Lung (tissue), 11 donors: ENCODE measurements at regions not wholly inside any gene's neighbourhood (a gene's known extent, or its start where the extent isn't known, plus 50 kb on each side); places are given as distances from the start of the nearest gene placed in this dataset.

Experiments
- ATAC-seq: fragments of 200-7000 bp; cut with Tn5 transposase; one replicate; pipeline ENCODE4 v1.9.1; 2020; ENCODE audit warnings: moderate number of reproducible peaks; ENCODE audit not compliant: insufficient read depth, low FRiP score
- DNase-seq, 3 donors: peaks; one replicate each; pipeline ENCODE4 v3.0.0-alpha.2; 2013 to 2017
- H3K27ac ChIP-seq, 2 donors: one replicate each; pipeline ENCODE4 v1.5.1; 2013; ENCODE audit warnings: mild to moderate bottlenecking in 2 of 2, moderate library complexity in 2 of 2, control low read depth in 1 of 2, inconsistent platforms in 1 of 2, low read depth in 1 of 2, low read length in 1 of 2
- H3K27me3 ChIP-seq, 3 donors: one replicate each; pipeline ENCODE4 v1.5.1; 2013; ENCODE audit warnings: low read length in 2 of 3; ENCODE audit not compliant: control insufficient read depth in 3 of 3, insufficient read depth in 3 of 3
- H3K36me3 ChIP-seq, 4 donors: one replicate each; pipeline ENCODE4 v1.5.1; 2013; ENCODE audit warnings: low read length in 4 of 4, mild to moderate bottlenecking in 1 of 4, moderate library complexity in 1 of 4; ENCODE audit not compliant: control insufficient read depth in 4 of 4, insufficient read depth in 4 of 4
- H3K4me1 ChIP-seq, 5 donors: one replicate each; pipeline ENCODE4 v1.5.1; 2013; ENCODE audit warnings: low read length in 5 of 5, mild to moderate bottlenecking in 2 of 5, moderate library complexity in 1 of 5; ENCODE audit not compliant: control insufficient read depth in 5 of 5, insufficient read depth in 5 of 5
- H3K4me3 ChIP-seq: one replicate; pipeline ENCODE4 v1.5.1; 2013; ENCODE audit warnings: mild to moderate bottlenecking, control low read depth, moderate library complexity
- H3K9ac ChIP-seq, 2 donors: one replicate each; pipeline ENCODE4 v1.5.1; 2013; ENCODE audit warnings: low read length in 2 of 2, control low read depth in 1 of 2; ENCODE audit not compliant: insufficient read depth in 1 of 2
- H3K9me3 ChIP-seq, 4 donors: one replicate each; pipeline ENCODE4 v1.5.1; 2013; ENCODE audit warnings: low read length in 3 of 4, mild to moderate bottlenecking in 1 of 4, moderate library complexity in 1 of 4; ENCODE audit not compliant: control insufficient read depth in 4 of 4, insufficient read depth in 3 of 4
- WGBS, 2 donors: extraction: QIAGEN DNeasy Blood & Tissue Kit; methylation state at CpG; one replicate each; pipeline ENCODE4 v1.1.7; 2013; 5-methylcytosine and 5-hydroxymethylcytosine counted together
- TF ChIP-seq, protein P1 (sequence below): IDR thresholded peaks from 2 replicates; pipeline ENCODE4 v1.5.1; 2012; ENCODE audit warnings: mild to moderate bottlenecking; ENCODE audit errors: control extremely low read depth, extremely low read depth
- donor health status: control.
- donor health status: control.
- donor health status: Bipolar disorder and iron deficiency.
- donor health status: healthy.
- donor health status: DM: yes; HTN: yes; CAD: no.

DNA sequence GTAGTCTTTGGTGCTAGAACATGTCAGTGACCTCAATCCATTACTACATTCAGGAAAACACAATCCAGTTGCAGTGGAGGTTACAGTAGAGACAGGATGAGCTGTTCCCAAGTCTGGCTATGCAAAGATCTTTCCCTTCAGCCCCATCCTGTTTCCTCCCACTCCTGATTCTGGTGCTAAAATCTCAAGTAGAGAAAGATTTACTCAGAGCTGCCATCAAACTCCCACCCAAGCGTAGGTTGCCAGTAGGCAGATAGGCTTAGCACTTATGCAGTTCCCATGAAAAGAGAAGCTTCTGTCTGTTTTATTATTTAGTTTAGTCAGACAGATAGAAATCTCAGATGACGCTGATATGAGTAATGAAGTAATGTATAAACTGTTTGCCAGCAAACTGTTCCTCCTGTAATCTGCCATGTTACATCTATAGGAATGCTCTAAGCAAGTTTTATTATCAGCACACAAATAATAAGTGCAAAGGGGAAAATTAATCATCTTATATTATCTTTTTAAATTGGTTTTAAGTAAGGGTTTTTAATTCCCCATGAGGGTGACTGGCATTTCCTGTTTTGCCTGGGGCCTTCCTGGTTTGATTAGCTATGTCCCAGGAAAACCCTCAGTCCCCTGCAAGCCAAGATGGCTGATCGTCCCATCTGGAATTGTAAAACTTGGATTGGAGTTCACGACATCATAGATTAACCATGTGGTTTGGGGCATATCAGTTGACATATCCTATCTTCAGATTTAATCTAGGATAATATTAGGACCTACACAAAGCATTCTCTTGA is 188.3 kb upstream of the PALMD start:
- no peak overlapping the region for H3K27ac ChIP-seq
- no peak overlapping the region for H3K4me3 ChIP-seq
- TF ChIP-seq, protein P1, sequence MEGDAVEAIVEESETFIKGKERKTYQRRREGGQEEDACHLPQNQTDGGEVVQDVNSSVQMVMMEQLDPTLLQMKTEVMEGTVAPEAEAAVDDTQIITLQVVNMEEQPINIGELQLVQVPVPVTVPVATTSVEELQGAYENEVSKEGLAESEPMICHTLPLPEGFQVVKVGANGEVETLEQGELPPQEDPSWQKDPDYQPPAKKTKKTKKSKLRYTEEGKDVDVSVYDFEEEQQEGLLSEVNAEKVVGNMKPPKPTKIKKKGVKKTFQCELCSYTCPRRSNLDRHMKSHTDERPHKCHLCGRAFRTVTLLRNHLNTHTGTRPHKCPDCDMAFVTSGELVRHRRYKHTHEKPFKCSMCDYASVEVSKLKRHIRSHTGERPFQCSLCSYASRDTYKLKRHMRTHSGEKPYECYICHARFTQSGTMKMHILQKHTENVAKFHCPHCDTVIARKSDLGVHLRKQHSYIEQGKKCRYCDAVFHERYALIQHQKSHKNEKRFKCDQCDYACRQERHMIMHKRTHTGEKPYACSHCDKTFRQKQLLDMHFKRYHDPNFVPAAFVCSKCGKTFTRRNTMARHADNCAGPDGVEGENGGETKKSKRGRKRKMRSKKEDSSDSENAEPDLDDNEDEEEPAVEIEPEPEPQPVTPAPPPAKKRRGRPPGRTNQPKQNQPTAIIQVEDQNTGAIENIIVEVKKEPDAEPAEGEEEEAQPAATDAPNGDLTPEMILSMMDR, result no peak
- no peaks in the 10 kb centered on the region for H3K27me3 ChIP-seq
- no peak for ATAC-seq
- no peaks in the 10 kb centered on the region for H3K9me3 ChIP-seq
- peak in 1 of 3 donors; percentile 7 for DNase-seq
- H3K9ac ChIP-seq, result no peak overlapping the region
- WGBS, 2 donors, result 76 to 86% methylated on average over 4 of the region's 4 CpGs
- peaks cover 0 to 3% (median 0%) of the 10 kb centered on the region in 5 donors for H3K4me1 ChIP-seq
- no peaks in the 10 kb centered on the region for H3K36me3 ChIP-seq

DNA sequence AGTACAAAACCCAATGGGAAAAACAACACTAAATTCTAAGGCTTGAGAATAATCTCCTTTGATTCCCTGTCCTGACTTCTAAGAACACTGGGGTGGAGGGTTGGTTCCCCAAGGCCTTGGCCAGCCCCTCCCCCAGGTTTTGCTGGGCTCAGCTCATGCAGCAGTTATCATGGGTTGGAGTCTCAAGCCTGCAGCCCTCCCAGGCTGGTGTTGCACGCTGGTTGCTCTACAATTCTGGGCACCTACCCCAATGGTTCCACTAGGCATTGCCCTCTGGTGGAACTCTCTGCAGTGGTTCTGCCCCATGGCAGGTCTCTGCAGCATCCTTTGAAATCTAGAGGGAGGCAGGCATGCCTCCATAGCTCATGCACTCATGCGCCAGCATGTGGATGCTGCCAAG is 184.4 kb upstream of the PALMD start:
- ATAC-seq (no peak), DNase-seq (no peak)
- no peak overlapping the region for H3K4me3 ChIP-seq
- no peaks in the 10 kb centered on the region for H3K36me3 ChIP-seq
- no peak overlapping the region for H3K9ac ChIP-seq
- 94 to 100% methylated on average over 2 of the region's 2 CpGs for WGBS, 2 donors
- TF ChIP-seq, protein P1, result no peak
- H3K4me1 ChIP-seq, result no peaks in the 10 kb centered on the region
- H3K9me3 ChIP-seq, result no peaks in the 10 kb centered on the region
- no peak overlapping the region for H3K27ac ChIP-seq
- H3K27me3 ChIP-seq, result no peaks in the 10 kb centered on the region

DNA sequence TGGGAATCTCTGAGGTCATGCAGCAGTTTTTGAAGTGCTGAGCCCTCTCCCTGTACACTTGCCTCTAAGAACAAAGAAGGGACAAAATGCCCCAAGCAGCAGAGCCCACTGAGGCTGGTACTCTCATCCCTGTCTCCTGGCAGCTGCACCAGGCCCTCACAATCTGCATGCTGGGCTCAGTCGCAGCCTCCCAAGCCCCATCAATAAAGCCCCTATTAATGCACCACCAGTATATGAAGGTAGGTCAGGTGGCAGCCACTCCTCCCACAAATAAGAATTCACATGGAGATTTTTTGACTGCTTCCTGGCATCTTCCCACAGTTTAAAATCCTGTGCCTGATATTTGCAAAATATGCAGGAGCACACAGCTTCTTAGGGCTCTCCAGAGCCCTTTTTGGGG is 181.2 kb upstream of the PALMD start:
- no peak for ATAC-seq
- Histone ChIP-seq H3K9me3 (no peaks in the 10 kb centered on the region), H3K4me1 (peaks cover 0 to 6% (median 0%) of the 10 kb centered on the region in 5 donors), H3K4me3 (no peak overlapping the region), H3K36me3 (no peaks in the 10 kb centered on the region), H3K9ac (no peak overlapping the region), H3K27ac (no peak overlapping the region), H3K27me3 (no peaks in the 10 kb centered on the region)
- no peak for DNase-seq
- WGBS, 2 donors, result 97 to 100% methylated on average over 1 of the region's 1 CpG
- TF ChIP-seq, protein P1, result no peak
